HL-60 (cell line): ENCODE measurements at regions not wholly inside any gene's neighbourhood (a gene's known extent, or its start where the extent isn't known, plus 50 kb on each side); places are given as distances from the start of the nearest gene placed in this dataset.

Source experiments
- DNase-seq, 2 experiments: peaks; one replicate each; pipeline ENCODE4 v3.0.0-alpha.2; 2010 to 2020; ENCODE audit warnings: low read depth in 1 of 2, low spot score in 1 of 2
- H3K27ac ChIP-seq: fragments of 250-450 bp; sonication (Bioruptor Pico); replicated peaks from 2 replicates; pipeline ENCODE4 v1.5.1; 2020; ENCODE audit warnings: mild to moderate bottlenecking, moderate library complexity
- H3K27me3 ChIP-seq: fragments of 250-450 bp; sonication (Bioruptor Pico); 2 replicates; pipeline ENCODE4 v1.5.1; 2021; ENCODE audit warnings: mild to moderate bottlenecking, moderate library complexity; ENCODE audit not compliant: insufficient read depth, poor library complexity, severe bottlenecking
- H3K4me3 ChIP-seq: replicated peaks from 2 replicates; pipeline ENCODE4 v1.5.1; 2011; ENCODE audit warnings: mild to moderate bottlenecking, control low read depth, low read length; ENCODE audit not compliant: insufficient read depth
- CTCF ChIP-seq: IDR thresholded peaks from one replicate; pipeline ENCODE4 v1.5.1; 2011; ENCODE audit warnings: low read length, control low read depth, inconsistent platforms; ENCODE audit not compliant: insufficient read depth
- GABPA ChIP-seq: IDR thresholded peaks from 2 replicates; pipeline ENCODE4 v1.6.1; 2012; ENCODE audit warnings: low read depth
- POLR2AphosphoS5 ChIP-seq: IDR thresholded peaks from 2 replicates; pipeline ENCODE4 v1.6.1; 2012; ENCODE audit warnings: low read depth
- SPI1 ChIP-seq: IDR thresholded peaks from 2 replicates; pipeline ENCODE4 v1.6.1; 2012; ENCODE audit warnings: low read depth, mild to moderate bottlenecking, borderline replicate concordance
- TF ChIP-seq, protein P1 (sequence below): IDR thresholded peaks from 2 replicates; pipeline ENCODE4 v1.6.1; 2012; ENCODE audit warnings: low read depth; ENCODE audit not compliant: insufficient replicate concordance

GRCh38 chr12:19643635-19644034 is 204.3 kb downstream of the AEBP2 start:
- no peak for DNase-seq
- no peak overlapping the region for H3K4me3 ChIP-seq
- H3K27me3 ChIP-seq = no peaks in the 10 kb centered on the region
- TF ChIP-seq CTCF (no peak), GABPA (no peak), SPI1 (no peak)
- no peak overlapping the region for H3K27ac ChIP-seq

- H3K27me3 ChIP-seq = no peaks in the 10 kb centered on the region
- DNase-seq = no peak
- no peak overlapping the region for H3K27ac ChIP-seq
- no peak for TF ChIP-seq CTCF
- no peak for TF ChIP-seq GABPA
- no peak for TF ChIP-seq SPI1
- TF ChIP-seq, protein P1, sequence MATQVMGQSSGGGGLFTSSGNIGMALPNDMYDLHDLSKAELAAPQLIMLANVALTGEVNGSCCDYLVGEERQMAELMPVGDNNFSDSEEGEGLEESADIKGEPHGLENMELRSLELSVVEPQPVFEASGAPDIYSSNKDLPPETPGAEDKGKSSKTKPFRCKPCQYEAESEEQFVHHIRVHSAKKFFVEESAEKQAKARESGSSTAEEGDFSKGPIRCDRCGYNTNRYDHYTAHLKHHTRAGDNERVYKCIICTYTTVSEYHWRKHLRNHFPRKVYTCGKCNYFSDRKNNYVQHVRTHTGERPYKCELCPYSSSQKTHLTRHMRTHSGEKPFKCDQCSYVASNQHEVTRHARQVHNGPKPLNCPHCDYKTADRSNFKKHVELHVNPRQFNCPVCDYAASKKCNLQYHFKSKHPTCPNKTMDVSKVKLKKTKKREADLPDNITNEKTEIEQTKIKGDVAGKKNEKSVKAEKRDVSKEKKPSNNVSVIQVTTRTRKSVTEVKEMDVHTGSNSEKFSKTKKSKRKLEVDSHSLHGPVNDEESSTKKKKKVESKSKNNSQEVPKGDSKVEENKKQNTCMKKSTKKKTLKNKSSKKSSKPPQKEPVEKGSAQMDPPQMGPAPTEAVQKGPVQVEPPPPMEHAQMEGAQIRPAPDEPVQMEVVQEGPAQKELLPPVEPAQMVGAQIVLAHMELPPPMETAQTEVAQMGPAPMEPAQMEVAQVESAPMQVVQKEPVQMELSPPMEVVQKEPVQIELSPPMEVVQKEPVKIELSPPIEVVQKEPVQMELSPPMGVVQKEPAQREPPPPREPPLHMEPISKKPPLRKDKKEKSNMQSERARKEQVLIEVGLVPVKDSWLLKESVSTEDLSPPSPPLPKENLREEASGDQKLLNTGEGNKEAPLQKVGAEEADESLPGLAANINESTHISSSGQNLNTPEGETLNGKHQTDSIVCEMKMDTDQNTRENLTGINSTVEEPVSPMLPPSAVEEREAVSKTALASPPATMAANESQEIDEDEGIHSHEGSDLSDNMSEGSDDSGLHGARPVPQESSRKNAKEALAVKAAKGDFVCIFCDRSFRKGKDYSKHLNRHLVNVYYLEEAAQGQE = no peak
- TF ChIP-seq POLR2AphosphoS5 = no peak
- H3K4me3 ChIP-seq = no peak overlapping the region
Measured at GRCh38 chr12:19644571-19644970, 205.3 kb downstream of the AEBP2 start.

DNA sequence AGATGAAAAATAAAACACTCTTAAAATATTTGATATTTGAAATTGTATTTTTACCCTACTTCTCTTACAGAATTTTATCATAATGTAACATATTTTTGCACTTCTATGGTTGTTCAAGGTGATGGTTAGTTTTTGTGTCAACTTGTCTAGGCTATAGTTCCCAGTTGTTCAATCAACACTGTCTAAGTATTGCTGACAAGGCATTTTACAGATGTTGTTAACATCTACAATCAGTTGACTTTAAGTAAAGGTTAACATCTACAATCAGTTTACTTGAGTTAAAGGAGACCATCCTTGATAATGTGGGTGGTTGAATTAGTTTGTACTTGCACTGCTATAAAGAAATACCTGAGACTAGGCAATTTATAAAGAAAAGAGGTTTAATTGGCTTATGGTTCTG is 206.5 kb downstream of the AEBP2 start:
- Histone ChIP-seq H3K27me3 (no peaks in the 10 kb centered on the region), H3K4me3 (no peak overlapping the region), H3K27ac (no peak overlapping the region)
- DNase-seq = no peak
- TF ChIP-seq SPI1 = no peak
- TF ChIP-seq CTCF = no peak
- TF ChIP-seq POLR2AphosphoS5 = no peak
- TF ChIP-seq, protein P1 = no peak
- TF ChIP-seq GABPA = no peak

GRCh38 chr12:19646599-19646998 is 207.3 kb downstream of the AEBP2 start:
- no peak for TF ChIP-seq SPI1
- TF ChIP-seq, protein P1 = no peak
- TF ChIP-seq POLR2AphosphoS5 = no peak
- TF ChIP-seq CTCF = no peak
- no peak for TF ChIP-seq GABPA
- no peak overlapping the region for H3K27ac ChIP-seq
- no peak for DNase-seq

More at GRCh38 chr12:19646599-19646998, 207.3 kb downstream of the AEBP2 start:
- no peaks in the 10 kb centered on the region for H3K27me3 ChIP-seq
- no peak overlapping the region for H3K4me3 ChIP-seq
